ENCODE measurements at regions not wholly inside any gene's neighbourhood (a gene's known extent, or its start where the extent isn't known, plus 50 kb on each side); places are given as distances from the start of the nearest gene placed in this dataset.

DNA sequence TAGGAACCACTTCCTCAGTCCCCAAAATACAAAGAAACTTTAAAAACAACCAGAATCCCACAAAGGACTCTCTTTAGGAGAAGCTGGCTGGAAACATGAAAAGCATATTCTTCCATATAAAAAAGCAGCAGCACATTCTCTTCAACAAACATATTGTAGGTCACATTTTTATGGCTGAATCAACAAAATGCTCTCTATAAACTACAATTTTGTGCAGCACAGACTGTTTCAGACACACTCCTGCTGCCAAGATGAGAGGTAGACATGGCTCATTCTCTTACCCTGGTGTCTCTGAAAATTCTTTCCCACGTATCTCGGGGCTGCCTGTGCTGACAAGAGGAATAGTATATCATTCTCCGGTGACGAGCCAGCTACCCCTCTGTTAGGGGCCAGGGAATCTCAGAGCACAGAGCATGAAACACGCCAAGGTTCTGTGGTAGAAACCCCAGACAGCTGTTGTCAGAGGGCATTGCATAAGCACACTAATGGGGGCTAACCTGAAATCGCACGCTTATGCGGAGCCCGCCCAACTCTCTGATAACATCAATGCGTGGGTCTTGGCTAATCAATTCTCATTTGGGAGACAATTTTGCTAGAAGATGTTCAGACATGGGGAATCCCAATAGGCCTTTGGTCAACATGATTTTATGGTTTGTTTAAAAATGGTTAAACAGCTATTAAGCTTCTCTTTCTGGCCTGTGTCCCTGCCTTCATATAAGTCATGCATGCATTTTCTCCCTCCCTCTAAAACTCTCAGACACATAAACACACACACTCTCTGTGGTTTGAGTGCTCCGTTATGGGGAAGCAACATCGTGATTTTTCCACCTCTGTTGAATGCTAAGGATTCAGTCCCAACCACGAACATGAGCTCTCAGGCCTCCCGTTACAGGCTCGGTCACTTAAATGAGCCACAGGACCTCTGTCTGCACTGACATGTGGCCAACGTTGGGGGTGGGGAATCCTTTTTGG, 177.5 kb downstream of the INO80D start:
- H3K4me1 Mint-ChIP-seq = no peaks in the 10 kb centered on the region
- H3K9me3 Mint-ChIP-seq = no peaks in the 10 kb centered on the region
- no peak for DNase-seq
- no peak overlapping the region for H3K27ac Mint-ChIP-seq
- H3K27me3 Mint-ChIP-seq = peaks cover 20% of the 10 kb centered on the region
- H3K4me3 Mint-ChIP-seq = no peak overlapping the region
- no peaks in the 10 kb centered on the region for H3K36me3 Mint-ChIP-seq

DNA sequence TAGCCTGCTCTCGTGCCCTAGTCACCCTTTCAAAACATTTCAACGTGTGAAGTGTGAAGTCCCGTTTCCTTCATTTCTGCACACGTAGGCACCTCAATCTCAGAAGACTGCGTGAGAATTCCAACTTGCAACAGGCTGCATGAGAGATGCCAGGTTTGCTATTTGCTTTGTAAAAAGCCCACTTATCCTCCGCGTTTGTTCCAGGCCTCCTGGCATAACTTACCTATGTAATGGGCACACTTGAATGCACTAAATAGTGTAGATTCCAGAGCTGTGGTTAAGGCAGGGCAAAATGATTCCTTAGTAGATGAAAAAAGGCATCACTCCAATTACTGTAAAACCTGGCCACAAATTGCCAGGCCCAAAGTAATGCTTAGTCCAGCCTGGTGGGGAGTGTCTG, 179.6 kb downstream of the INO80D start:
- Mint-ChIP-seq H3K27ac (no peak overlapping the region), H3K27me3 (peaks cover 20% of the 10 kb centered on the region), H3K9me3 (no peaks in the 10 kb centered on the region), H3K36me3 (no peaks in the 10 kb centered on the region), H3K4me1 (no peaks in the 10 kb centered on the region), H3K4me3 (no peak overlapping the region)
- DNase-seq = no peak

DNA sequence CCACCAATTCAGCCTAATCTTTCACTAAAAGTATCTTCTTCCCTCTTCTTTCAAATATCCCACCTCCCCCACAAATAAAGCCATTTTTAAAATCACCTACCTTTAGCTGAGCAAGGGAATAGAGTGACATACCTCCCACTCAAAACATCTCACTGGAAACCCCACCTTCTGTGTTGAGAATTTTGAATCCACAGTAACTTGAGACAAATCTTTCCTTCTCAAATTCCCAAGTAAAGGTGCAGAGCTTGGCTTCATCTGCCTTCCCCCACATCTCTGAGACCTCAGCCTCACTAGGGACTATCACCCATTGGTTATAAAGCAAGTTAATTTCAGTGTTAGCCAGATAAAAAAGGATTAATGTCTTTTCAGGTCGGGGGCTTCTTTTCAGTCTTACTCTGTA, 180.4 kb downstream of the INO80D start:
- Mint-ChIP-seq H3K27ac (no peak overlapping the region), H3K4me1 (no peaks in the 10 kb centered on the region), H3K27me3 (peaks cover 20% of the 10 kb centered on the region), H3K9me3 (no peaks in the 10 kb centered on the region), H3K36me3 (no peaks in the 10 kb centered on the region), H3K4me3 (no peak overlapping the region)
- no peak for DNase-seq

DNA sequence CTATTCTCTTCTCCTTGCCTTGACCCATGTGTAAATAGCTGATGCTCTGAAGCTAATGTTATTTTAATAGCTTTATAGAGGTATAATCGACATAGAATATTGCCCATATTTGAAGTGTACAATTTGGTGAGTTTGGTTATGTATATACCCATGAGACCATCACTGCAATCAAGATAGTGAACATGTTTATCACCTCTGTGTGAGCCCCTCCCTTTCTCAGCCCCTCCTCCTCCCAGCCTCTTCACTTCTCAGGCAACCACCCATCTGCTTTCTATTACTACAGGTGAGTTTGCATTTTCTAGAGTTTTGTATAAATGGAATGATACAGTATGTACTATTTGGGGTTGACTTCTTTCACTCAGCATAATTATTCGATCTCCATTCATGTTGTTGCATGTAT, 181.1 kb downstream of the INO80D start:
- H3K36me3 Mint-ChIP-seq = no peaks in the 10 kb centered on the region
- H3K4me3 Mint-ChIP-seq = no peak overlapping the region
- H3K27me3 Mint-ChIP-seq = peaks cover 16% of the 10 kb centered on the region
- H3K9me3 Mint-ChIP-seq = no peaks in the 10 kb centered on the region
- no peak overlapping the region for H3K27ac Mint-ChIP-seq
- no peak for DNase-seq
- no peaks in the 10 kb centered on the region for H3K4me1 Mint-ChIP-seq

DNA sequence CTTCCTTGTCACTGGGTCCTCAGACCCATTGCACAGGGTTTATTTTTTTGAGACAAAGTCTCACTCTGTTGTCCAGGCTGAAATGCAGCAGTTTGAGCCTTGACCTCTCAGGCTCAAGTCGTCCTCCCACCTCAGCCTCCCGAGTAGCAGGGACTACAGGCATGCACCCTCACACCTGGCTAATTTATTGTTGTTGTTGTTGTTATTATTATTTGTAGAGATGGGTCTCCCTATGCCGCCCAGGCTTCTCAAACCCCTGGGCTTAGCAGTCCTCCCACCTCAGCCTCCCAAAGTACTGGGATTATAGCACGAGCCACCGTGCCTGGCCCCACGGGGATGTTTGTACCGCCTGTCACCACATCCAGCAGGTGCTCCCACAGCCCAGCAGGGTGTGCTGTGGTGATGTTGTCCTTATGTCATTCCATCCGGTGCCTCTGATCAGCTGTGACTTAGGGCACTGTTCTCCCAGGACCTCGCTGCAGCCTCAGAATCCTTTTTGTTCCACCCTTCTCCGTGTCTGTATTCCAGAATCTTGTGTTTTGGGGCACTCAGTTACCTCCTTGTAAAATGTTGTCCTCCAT, 182.3 kb downstream of the INO80D start:
- no peaks in the 10 kb centered on the region for H3K36me3 Mint-ChIP-seq
- no peak for DNase-seq
- no peak overlapping the region for H3K4me3 Mint-ChIP-seq
- peaks cover 9% of the 10 kb centered on the region for H3K27me3 Mint-ChIP-seq
- H3K27ac Mint-ChIP-seq = peak overlapping the region; percentile 30
- H3K9me3 Mint-ChIP-seq = peaks cover 3% of the 10 kb centered on the region
- H3K4me1 Mint-ChIP-seq = no peaks in the 10 kb centered on the region

DNA sequence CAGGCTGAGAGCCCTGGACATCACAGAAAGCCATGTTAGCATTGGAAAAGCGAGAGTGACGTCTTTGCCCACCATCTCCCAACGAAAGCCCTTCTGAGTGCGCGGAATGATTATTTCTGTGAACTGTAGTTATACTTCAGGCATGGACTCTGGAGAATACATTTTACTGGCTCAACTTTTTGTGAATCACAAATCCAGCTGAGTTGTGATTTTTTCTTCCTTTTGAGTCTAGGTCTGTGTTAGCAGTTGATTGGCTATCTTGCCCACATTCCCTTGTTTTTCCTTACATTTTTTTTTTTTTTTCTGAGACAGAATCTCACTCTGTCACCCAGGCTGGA, 183.1 kb downstream of the INO80D start:
- no peak overlapping the region for H3K27ac Mint-ChIP-seq
- peaks cover 12% of the 10 kb centered on the region for H3K27me3 Mint-ChIP-seq
- peaks cover 3% of the 10 kb centered on the region for H3K9me3 Mint-ChIP-seq
- H3K36me3 Mint-ChIP-seq = no peaks in the 10 kb centered on the region
- no peak for DNase-seq
- H3K4me3 Mint-ChIP-seq = no peak overlapping the region
- no peaks in the 10 kb centered on the region for H3K4me1 Mint-ChIP-seq

DNA sequence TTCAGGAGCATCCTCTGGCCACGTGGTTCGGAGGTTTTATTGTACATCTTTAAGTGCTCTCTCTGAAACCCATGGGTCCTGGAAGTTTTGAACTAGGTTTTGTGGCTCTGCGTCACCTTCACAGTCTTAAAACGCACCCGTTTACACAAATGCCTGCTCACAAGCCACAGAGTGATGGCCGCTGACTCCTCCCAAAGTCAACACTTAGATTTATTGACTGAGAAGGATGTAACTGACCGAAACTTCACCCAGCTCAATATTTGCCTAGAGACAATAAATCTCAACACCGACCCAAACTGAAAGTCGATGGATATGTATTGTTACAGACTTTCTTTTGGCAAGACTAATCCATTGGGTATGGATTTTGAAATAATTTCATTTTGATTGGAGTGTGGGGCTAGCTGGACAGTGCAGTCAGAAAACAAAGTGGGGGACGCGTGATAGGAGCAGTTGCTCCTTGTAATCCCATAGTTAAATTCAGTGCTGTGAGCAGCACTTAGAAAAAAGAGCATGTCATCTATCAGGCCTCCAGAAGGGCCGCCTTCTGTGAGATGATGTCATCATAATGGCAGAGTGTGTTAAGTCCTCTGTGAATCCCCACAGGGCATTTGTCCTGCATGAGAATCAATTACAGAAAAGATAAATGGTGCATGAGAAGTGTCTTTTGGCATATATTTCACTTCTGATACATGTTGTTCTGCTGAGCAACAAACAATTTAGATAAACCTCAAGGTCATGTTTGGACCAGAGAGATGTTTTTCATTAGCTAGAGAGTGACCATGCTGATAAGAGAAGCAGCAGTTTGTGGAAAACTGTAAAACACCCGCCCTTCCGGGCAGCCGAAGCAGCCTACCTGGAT, 183.7 kb downstream of the INO80D start:
- Mint-ChIP-seq H3K36me3 (no peaks in the 10 kb centered on the region), H3K27ac (no peak overlapping the region), H3K27me3 (peaks cover 9% of the 10 kb centered on the region), H3K4me1 (no peaks in the 10 kb centered on the region), H3K9me3 (peaks cover 3% of the 10 kb centered on the region), H3K4me3 (no peak overlapping the region)
- no peak for DNase-seq

DNA sequence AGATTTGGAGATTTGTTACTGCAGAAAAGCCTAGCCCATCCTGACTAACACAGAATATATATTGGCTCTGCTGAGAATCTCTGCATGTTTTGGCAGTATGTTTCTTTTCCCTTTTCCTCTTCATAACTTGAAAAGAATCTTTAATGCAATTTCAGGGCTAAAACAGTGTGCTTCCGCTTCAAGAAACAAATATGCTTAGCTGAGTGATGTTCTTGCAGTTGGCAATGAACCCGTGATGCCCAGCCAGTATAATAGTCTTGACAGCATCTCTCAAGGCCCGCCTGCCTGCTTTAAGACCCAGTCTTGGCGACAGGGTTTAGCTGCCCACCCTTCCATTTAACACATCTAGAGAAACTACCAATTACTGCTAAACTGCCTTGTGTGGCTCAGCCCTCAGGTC, 184.5 kb downstream of the INO80D start:
- Mint-ChIP-seq H3K36me3 (no peaks in the 10 kb centered on the region), H3K4me1 (no peaks in the 10 kb centered on the region), H3K27ac (no peak overlapping the region), H3K4me3 (no peak overlapping the region), H3K9me3 (peaks cover 3% of the 10 kb centered on the region), H3K27me3 (peaks cover 9% of the 10 kb centered on the region)
- DNase-seq = no peak

DNA sequence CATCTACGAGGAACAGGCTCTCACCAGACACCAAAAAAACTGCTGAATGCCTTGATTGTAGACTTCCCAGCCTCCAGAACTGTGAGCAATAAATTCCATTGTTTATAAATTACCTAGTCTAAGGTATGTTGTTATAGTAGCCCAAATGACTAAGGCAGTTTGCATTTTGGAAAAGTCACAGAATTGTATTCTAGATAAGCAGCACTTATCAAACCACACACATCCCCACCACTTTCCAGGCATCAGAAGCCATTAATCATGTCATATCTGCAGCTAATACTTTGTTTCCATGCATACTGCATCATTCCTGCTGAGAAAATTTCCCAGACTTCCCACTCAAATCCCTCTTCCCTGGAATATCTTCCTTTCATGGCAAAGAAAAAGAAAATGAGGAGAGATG, 187.2 kb downstream of the INO80D start:
- Mint-ChIP-seq H3K36me3 (no peaks in the 10 kb centered on the region), H3K4me1 (no peaks in the 10 kb centered on the region), H3K27me3 (peaks cover 4% of the 10 kb centered on the region), H3K9me3 (peaks cover 3% of the 10 kb centered on the region), H3K4me3 (no peak overlapping the region), H3K27ac (no peak overlapping the region)
- no peak for DNase-seq

DNA sequence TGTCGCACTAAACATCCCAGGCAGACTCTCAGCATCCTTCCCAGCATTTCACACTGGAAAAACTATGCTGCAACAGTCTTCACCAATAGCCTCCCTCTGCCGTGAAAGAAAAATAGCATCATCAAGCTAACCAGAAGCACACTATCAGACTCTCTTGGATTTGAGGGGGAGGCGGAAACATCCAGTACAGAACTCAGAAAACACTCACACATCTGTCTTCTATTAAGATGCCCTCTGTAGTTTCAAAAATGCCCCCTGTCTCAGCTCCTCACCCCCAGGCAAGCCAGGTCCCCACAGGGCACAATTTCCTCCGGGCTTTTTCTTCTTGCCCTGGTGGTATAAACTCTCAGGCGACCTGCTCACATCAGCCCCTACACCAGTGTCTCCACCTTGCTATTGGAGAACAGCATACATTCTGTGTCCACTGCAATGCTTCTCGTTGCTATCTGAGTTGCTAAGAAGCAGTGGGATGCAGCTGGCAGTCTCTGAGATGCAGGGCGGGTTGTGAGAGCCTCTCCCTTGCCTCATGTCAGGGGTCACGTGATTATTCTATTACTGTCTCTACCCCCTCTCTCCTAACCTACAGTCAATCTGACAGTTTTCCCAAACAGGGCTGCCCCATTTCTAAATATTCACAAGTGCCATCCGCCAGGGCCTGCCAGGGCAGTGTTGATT, 189.9 kb downstream of the INO80D start:
- Mint-ChIP-seq H3K27me3 (peaks cover 4% of the 10 kb centered on the region), H3K36me3 (no peaks in the 10 kb centered on the region), H3K4me3 (no peak overlapping the region), H3K9me3 (peaks cover 3% of the 10 kb centered on the region), H3K27ac (no peak overlapping the region), H3K4me1 (no peaks in the 10 kb centered on the region)
- no peak for DNase-seq

DNA sequence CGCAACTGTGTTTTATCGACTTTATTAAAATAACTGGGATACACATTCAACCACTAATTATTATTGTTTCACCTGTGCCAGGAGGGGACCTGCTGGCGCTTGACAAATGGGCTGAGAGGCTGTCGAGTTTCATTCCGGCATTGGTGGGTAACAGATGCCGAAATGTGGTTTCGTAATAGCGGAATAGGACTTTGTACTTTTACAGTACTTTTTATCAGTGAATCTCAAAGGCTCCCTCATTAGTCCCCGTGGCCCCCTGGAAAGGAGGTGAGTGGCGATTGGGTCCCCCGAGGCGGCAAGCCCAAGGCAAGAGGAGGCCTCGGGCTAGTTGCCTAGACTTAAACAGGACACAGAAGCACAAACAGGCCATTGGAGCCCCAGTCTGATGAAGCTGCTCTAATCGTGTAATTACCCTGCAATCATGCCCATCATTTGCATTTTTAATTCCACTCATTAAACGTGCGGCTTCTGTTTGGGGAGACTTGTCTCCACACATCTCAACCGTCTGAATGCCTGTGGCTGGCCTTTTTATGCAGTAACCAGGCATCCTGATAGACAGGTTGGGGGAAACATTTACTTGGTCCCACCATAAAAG, 193.2 kb downstream of the INO80D start:
- Mint-ChIP-seq H3K4me1 (no peaks in the 10 kb centered on the region), H3K27ac (no peak overlapping the region)

DNA sequence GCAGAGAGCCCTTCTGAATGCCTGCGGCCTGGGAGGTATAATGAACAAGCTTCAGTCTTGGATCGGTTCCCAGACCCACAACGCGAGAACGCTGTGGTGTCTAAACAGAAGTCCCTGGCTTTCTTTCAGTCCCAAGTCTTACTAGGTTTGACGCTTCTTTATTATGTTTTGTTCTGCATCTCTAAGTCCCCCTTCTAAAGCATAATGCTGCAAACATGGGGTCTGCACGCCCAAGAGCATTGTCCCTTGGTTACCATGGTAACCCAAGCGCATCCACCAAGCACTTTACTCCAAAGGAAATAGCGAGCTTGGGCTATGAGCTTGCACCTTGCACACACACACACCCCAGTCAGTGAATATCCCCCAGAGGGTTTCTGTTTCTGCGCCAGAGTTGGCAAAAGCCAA, 193.7 kb downstream of the INO80D start:
- Mint-ChIP-seq H3K27ac (no peak overlapping the region), H3K36me3 (no peaks in the 10 kb centered on the region), H3K27me3 (peaks cover 7% of the 10 kb centered on the region), H3K4me1 (no peaks in the 10 kb centered on the region), H3K4me3 (no peak overlapping the region), H3K9me3 (no peaks in the 10 kb centered on the region)
- no peak for DNase-seq

More for the DNA sequence above, 193.2 kb downstream of the INO80D start:
- no peaks in the 10 kb centered on the region for H3K9me3 Mint-ChIP-seq
- peaks cover 7% of the 10 kb centered on the region for H3K27me3 Mint-ChIP-seq
- H3K4me3 Mint-ChIP-seq = no peak overlapping the region
- no peaks in the 10 kb centered on the region for H3K36me3 Mint-ChIP-seq
- no peak for DNase-seq

DNA sequence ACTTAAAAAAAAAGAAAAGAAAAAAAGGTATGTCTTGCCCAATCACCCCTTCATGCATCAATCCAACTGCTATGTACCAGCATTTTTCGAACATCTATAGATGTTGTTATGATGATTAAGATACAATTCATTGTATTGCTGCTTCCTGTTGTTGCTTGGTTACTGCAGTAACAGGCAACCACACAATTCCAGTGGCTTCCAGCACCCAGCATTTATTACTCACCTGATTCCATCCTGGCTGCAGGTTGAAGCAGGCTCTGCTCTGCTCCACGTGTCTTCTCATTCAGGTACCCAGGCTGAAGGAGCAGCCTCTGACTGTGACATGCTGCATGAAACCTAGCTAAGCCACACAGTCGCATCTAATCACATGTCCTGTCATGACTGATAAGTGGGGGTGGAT, 196.9 kb downstream of the INO80D start:
- DNase-seq = no peak
- H3K36me3 Mint-ChIP-seq = no peaks in the 10 kb centered on the region
- no peaks in the 10 kb centered on the region for H3K9me3 Mint-ChIP-seq
- peaks cover 23% of the 10 kb centered on the region for H3K27me3 Mint-ChIP-seq
- peaks cover 1% of the 10 kb centered on the region for H3K4me1 Mint-ChIP-seq
- H3K4me3 Mint-ChIP-seq = no peak overlapping the region
- H3K27ac Mint-ChIP-seq = no peak overlapping the region

DNA sequence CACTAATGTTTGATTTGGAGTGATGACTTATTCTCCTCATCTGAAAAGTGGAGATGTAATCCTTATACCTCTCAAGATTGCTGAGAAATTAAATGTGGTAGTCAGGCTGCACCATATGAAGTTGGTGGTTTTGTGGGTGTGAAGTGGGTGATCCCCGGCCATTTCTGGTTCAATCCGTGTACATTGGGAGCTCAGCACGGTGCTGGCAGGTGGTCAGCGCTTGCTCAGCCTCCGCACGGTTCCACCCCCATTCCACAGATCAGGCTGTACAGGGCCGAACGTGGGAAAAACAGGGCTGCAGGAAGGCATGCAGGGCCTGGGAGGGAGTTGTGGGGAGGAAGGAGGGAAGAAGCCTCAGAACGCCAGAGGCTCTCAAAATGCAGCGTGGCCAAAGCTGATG, 198.3 kb downstream of the INO80D start:
- Mint-ChIP-seq H3K9me3 (no peaks in the 10 kb centered on the region), H3K4me1 (peaks cover 1% of the 10 kb centered on the region), H3K36me3 (no peaks in the 10 kb centered on the region), H3K27me3 (peaks cover 23% of the 10 kb centered on the region), H3K4me3 (no peak overlapping the region), H3K27ac (no peak overlapping the region)
- DNase-seq = no peak

Data from activated naive CD8-positive, alpha-beta T cell treated with anti-CD3 and anti-CD28 coated beads for 36 hours (primary cell).